COR-L47 (cell line): ENCODE measurements at regions not wholly inside any gene's neighbourhood (a gene's known extent, or its start where the extent isn't known, plus 50 kb on each side); places are given as distances from the start of the nearest gene placed in this dataset.

Experiments
- DNase-seq: peaks from one replicate; lab custom pipeline; 2025; lab: John Stamatoyannopoulos, UW

- DNase-seq, result no peak
These were observed 68.6 kb upstream of the TBCA start for GRCh38 chr5:77844623-77845323.

GRCh38 chr5:77844373-77844622 lies 68.2 kb upstream of the TBCA start:
- no peak for DNase-seq

GRCh38 chr5:77843570-77844372 lies 67.6 kb upstream of the TBCA start:
- no peak for DNase-seq

- DNase-seq, result no peak
These were observed 66.1 kb upstream of the TBCA start for GRCh38 chr5:77842243-77842642.

GRCh38 chr5:77841616-77842015 lies 65.5 kb upstream of the TBCA start:
- no peak for DNase-seq

- DNase-seq, result no peak
These were observed 64.8 kb upstream of the TBCA start for GRCh38 chr5:77840930-77841329.

GRCh38 chr5:77839691-77840090 lies 63.6 kb upstream of the TBCA start:
- no peak for DNase-seq

GRCh38 chr5:77832938-77833337 lies 56.8 kb upstream of the TBCA start:
- DNase-seq, result no peak

- no peak for DNase-seq
These were observed 56.1 kb upstream of the TBCA start for GRCh38 chr5:77832166-77832770.

GRCh38 chr5:77828445-77828844 lies 52.3 kb upstream of the TBCA start:
- DNase-seq, result no peak
